GM21619 (cell line): ENCODE measurements at regions not wholly inside any gene's neighbourhood (a gene's known extent, or its start where the extent isn't known, plus 50 kb on each side); places are given as distances from the start of the nearest gene placed in this dataset.

ENCODE experiments used
- ATAC-seq: cut with Tn5 transposase; IDR thresholded peaks from one replicate; pipeline ENCODE4 v1.9.1; 2021; ENCODE audit not compliant: unreplicated experiment

DNA sequence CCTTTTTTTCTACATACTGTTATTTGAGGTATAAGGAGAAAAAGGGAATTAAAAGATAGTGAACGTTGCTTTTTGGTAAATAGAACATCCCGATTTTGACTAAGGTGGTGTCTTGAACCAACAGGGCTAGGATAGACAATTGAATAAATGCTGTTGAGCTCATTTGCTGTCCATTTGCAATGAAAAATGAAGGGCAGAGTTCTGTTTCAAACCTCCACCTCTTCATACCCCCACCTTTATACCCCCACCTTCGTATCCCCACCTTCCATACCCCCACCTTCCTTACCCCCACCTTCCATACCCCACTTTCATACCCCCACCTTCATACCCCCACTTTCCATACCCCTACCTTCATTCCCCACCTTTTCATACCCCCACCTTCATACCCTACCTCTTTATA is 93.4 kb upstream of the NAA20 start:
- ATAC-seq, result no peak

DNA sequence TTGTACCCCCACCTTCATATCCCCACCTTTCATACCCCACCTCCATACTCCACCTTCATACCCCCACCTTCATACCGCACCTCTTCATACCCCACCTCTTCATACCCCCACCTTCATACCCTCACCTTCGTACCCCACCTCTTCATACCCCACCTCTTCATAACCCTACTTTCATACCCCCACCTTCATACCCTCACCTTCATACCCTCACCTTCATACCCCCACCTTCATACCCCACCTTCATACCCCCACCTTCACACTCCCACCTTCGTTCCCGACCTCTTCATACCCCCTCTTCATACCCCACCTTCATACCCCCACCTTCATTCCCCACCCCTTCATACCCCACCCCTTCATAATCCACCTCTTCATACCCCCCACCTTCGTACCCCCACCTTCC is 92.9 kb upstream of the NAA20 start:
- ATAC-seq, result no peak

DNA sequence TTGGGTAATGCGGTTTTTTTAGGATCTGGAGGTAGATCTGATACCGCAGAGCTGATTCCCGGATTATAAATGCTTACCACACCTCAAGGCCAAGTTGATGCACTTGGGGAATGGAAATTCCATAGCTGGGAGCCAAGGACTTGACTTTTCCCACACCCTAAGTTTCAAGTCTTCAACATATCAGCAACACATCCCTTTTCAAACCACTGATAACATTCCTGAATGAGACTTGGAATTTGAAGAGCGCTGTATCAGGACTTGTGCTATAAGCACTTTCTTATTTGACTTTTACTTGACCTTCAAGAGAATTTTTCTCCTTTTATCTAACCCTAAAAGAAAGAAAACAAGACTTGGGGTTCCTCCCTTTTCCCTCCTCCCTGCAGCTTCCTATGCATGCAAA is 90.6 kb upstream of the NAA20 start:
- no peak for ATAC-seq

DNA sequence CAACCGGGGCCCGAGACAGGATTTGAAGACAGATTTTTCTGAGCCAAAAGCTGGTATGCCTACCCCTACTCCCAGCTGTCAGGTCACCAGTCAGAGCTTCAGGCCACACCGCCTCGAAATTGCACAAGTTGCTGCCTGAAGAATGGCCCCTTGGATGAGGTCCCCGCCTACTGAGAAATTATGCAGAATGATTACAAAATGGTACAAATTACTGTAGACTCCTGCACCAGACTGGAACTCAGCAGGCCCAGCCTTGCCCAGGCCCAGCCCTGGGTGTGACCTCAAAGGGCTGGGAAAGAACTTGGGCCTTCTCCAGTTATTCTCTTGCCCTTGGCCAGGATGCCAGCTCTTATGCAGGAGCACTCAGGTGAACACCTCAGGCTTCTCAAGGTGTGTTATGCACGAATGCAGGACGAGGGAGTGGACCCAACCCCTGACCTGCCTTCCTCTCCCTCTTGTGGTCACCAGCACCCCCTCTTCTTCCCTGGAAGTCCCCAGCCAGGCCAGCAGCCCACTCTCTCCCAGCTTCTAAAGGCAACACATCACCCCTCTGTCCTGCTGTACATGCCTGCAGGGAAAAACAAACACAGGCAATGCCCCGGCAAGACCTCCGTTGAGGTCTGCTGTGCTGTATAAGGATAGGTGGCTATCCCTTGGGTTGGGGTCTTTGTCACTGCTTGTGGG is 88.7 kb upstream of the NAA20 start:
- no peak for ATAC-seq

DNA sequence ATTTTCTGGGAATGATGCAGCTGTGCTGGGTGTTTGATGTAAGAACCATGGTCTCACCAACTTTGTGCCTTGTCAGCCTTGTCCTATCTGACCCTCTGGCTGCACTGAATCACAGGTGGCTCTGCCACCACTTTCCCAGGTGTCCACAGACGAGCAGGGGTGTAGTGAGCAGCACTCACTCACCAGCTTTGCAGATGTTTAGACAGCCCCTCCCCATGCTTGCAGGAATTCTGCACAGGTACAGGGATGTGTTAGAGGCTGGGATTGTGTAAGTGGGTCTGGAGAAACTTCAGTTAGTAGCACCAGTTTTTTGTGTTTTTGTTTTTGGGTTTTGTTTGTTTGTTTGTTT is 88.2 kb upstream of the NAA20 start:
- no peak for ATAC-seq

DNA sequence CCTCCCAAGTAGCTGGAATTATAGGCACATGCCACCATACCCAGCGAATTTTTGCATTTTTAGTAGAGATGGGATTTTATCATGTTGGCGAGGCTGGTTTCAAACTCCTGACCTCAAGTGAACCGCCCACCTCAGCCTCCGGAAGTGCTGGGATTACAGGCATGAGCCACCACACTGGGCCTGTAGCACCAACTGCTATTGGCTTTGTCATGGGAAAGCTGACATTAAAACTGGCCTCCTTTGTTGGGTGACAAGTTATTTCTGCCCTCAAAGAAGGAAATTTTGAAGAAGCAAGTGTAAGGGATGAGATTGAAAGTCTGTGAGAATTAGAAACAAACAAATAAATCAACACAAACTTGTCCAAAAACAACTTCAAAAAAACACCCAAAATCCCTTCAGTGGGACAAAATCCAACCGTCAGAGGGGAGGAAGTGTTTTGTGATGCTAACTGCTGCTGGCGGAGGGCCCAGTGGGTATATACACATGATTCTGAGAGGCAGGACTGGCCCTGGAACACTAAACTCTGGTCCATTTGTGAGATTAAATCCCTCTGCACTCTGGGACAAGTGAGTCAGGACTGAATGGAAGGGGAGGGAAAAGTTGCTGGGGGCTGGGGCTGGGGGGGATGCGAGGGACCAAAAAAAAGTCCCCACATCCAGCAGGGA is 87.5 kb upstream of the NAA20 start:
- ATAC-seq, result no peak

DNA sequence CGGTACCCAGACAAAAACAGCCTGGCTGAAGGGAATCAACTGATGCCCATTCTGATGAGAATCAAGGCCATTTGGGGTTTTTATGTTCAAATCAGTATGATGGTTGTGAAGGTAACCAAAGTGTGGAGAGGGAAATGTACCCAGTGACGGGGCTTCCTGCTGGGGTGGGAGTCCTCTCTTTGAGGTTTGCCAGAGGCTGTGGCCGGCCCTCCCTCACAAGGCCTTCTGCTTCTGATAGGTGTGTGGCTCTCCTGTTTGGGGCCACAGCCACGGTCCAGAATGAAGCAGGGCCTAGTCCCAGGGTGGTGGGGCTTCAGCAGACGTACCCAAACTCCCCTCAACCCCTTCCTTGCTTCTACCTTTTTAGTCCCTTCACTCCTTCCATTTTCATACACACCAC is 86.7 kb upstream of the NAA20 start:
- ATAC-seq, result no peak

DNA sequence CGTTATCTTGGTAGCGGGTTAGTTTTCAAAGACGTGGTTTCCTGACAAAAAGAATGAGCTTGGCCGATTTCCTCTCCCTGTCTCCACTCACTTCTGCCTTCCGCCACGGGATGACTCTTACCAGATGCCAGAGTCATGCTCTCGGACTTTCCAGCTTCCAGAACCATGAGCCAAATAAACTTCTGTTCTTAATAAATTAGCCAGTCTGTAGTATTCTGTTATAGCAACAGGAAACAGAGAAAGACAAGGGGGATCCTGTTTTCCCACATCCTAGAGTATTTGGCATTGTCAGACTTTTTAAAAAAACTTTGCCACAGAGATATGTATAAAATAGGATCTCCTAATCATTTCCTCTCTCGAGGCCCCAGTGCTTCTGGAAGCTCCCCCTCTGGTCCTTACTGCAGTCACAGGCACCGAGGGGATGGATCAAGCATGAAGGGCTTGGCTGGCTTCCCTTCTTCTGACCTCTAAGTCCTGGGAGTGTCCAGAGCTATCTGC is 84.9 kb upstream of the NAA20 start:
- no peak for ATAC-seq

DNA sequence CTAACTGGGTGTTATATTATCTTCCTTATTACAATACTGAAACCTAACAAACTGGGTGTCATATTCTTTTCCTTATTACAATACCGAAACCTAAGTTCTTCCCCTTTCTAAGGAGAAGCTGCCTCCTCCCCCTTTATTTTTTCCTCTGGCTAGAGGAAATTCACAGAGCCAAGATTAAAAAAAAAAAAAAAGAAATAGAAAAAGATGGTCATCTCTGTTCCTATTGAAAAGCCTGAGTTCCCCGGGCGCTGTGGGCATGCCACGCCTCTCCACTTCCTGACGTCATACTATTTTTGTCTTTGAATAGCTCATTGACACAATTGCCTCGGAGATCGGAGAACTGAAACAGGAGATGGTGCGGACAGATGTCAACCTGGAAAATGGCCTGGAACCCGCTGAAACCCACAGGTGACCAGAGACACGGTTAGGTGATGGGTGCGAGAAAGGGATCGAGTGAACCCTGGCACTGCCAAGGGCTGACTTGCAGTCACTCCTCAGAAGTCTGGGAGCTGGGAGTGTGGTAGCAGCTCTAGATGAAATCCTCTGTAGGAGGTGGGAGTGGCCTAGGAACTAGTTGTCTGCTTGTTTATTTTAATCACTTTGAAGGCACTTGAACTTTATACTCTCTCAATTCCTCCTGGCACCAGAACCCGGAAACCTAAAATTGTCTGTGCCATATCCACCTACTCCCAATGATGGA is 82.2 kb upstream of the NAA20 start:
- peak; percentile 46 for ATAC-seq

DNA sequence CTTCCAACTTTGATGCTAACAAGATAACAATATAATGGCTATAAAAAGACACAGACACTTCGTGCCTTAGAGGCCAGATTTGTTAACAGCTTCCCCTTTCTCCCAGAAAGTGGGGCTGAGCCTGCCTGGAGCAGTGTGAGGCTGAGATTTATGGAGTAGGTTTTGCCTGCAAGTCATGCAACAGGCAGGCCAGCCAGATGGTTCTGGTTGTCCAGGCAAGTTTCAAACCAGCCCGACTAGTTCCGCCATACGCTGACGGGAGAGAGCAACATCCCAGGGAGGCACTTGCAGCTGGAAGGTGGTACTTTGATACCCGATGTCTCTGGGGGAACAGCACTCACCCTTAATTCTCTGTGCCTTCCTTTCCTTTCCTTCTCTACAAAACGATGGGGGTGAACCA is 81.3 kb upstream of the NAA20 start:
- no peak for ATAC-seq

DNA sequence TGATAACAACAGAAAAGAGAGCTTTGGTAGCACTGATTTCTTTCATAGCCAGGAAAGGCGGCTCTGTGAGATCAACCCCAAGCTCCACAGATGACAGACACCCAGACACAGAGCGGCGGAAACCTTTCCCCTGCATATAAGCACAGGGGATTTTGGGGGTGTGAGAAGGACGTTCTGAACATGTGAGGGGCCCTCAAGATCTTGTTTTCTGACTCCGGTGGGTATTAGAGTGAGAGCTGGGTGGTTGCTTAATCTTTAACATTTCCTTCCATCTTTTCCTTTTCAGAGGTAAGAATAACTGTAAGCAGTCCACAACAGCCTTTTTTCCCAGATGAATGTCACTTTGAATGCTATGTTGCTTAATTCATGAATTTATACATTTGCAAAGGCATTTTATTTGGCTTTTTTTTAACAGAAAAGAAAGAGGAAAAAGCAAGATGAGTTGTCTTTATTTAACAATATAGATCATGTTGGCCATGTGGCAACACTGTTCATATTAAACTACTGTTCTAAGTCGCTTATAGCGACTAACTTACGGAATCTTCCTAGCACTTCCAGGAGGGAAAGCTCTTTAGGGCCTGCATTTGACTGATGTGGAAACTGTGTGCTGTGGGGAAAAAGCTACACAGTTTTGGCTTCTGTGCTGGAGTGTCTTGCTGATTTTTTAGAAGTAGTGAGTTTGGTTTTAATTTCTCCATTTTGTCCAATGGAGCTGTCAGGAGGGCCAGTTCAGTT is 80.5 kb upstream of the NAA20 start:
- ATAC-seq, result no peak

DNA sequence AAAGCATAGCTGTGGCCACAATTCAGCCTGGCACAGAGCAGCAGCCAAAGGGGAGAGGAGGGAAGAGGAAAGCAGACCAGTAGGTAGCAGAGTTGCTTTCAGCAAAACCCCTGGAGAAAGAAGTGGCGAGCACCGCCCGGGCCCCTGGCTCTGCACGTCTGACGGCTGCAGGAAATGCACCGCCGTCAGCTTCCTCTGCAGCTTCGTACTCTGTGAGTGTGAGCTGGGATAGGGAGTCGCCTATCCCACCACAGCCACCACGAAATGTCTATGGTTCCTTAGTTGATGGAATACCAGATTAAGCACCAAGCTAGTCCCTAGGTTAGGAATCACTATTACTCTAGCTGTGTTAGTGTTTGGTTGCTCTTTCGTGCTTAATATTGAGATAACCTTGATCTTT is 79.9 kb upstream of the NAA20 start:
- ATAC-seq, result no peak

DNA sequence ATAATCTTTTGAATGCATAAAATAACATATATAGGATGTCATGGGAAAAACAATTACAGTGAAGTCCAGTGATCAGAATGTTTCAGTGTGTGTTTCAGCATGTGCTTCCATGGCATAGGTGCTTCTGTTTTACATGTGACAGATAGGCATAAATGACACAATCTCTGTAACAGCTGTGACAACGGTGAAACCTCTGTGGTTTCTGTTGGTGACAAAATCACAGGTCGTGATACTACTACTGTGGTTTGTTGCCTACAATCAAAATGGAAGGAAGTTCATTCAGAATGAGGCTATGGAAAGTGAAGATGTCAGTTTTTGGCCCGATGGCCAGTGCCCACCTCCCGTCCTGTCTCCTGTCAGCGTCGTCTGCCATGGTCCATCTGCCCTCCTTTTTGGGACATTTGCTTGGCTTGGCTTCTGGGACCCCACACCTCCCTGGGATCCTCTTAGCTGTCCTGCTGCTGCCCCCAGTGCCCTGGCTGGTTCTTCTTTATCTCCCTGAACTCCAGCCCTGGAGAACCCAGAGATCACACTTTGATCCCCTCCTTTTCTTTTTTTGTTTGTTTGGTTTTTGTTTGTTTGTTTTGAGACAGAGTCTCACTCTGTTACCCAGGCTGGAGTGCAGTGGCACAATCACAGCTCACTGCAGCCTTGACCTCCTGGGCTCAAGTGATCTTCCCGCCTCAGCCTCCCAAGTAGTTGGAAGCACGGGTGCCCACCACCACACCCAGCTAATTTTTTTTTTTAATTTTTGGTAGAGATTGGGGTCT is 79.3 kb upstream of the NAA20 start:
- peak; percentile 54 for ATAC-seq

DNA sequence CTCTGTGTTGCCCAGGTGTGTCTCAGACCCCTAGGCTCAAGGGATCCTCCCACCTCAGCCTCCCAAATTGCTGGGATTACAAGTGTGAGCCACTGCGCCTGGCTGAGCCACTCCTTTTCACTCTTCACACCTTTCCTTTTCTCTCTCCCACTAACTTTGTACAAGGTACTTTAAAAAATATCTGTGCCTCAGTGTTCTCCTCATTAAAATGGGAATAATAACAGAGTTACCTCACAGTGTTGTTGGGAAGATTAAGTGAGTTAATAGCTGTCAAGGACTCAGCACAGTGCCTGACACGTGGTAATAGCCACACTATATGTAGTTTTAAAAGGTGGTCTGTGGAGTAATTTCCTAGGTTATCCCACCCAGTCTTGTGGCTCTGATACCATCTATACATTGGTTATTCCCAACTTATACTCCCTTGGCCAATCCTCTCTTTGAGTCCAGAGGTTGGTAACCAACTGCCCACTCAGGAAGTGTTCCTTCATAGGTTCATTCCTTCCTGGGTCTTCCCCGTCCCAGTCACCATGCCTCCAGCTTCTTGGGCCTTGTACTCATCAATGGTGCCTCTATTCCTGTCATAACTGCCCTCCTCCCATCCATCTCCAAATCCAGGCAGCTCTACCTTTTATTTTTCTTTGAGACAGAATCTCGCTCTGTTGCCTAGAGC is 78.6 kb upstream of the NAA20 start:
- no peak for ATAC-seq

DNA sequence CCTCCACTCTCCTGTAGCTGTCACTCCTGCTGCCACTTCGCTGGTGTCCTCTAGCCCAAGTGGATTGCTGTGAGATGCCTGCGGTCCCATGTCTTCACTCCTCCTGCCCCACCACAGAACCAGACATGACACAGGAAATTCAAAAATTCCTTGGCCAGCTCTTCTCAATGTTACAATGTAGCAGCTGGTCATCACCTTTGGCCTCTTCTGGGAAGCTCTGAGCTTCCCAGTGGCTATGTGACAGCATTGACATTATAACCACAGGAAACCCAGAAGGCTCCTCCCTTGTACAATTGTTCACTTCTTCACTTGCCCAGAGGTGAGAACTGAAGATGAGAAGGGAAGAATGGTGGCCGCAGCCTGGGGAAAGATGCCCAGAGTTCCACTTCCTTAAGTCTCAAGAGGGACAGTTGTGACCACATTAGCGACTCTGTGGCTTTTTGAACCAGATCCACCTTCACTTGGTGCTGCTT is 76.1 kb upstream of the NAA20 start:
- no peak for ATAC-seq

DNA sequence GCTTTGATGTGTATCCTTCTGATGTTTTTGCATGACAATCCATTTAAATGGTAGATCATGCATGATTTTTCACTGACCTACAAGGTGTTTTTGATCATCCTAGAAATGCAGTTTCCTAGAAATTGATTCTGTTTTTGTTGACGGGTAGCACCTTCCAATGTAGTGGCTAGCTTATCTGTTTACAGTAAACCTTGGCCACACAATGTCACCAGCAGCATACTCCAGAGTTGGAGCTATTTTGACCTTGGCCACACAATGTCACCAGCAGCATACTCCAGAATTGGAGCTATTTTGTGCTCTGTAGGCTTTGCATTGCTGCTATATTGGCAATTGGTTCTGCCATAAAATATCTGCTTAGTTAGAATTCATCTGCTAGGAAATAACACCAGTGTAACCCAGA is 74.6 kb upstream of the NAA20 start:
- no peak for ATAC-seq

DNA sequence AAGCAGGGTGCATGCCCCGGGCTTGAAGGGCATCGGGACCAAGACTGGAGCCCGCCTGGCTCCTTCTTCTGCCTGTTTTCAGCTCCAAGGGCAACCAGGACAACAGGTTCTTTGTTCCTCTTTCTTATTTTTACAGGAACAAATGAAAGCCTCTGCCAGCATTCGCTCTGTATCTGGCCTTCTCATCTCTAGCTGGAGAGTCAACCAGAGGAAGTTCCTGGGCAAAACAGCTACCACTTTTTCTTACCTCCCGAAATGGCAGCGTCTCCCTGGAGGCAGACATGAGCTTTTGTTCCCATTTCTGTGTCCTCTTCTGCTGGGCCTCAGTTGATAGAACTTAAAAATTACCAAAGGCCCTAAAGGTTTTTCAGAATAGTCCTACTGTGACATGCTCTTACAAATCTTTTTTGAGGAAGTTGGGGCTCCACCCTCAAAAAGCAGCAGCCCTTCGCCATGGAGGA is 74.1 kb upstream of the NAA20 start:
- no peak for ATAC-seq

DNA sequence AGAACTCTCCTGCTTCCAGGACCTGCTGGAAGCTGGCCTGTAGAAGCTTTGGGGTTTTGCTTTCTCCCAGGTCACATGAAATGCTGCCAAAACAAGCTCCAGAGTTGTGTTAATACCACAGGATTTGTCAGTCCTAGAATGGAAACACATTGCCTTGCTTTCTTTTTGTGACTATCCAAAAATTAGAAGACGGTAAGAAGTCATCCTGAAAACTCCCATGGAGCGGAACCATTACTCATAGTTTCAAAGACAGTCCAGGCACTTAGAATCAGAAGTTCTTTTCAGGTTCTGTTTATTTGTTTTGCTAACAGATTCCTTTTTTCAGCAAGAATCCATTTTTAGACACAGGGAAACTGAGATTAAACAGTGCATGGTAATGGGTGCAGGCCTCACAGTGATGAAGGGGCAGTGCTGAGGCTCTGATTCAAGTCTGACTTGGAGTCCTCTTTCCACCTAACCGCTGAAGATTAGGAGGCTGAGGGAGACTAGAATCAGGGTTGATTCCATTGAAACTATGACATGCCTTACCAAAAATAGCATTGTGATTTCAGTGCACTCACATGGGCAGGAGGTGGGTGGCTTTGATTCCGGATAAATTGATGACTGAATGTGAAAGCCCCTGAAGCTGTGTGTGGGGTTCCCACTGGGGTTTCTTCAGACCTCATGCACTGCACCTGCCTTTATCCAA is 72.2 kb upstream of the NAA20 start:
- ATAC-seq, result peak; percentile 59
